ENCODE measurements at regions not wholly inside any gene's neighbourhood (a gene's known extent, or its start where the extent isn't known, plus 50 kb on each side); places are given as distances from the start of the nearest gene placed in this dataset.

DNA sequence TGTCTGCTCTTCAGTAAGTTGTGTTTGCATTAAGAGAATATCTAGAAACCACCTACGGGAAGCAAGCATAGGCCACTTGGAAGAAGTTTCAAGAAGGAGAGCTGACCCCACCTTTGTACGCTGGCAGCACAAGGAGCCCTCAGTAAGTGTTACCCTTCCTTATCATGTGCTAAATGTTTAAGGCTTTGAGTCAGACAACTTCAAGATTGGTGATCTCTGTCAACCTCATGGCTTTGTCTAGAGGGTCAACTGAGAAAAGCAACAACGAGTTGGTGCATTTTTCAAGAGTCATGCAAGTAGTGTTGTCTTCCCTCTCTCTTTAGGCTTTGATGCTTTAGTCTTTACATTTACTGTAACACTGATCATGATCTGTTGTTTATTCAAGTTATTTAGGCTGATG, 53.2 kb upstream of the SPTLC3 start:
- Histone ChIP-seq H3F3A (ENCODE audit: control insufficient read depth, insufficient read depth) (no peaks in the 10 kb centered on the region), H3K4me2 (ENCODE audit: low read length) (no peak overlapping the region), H3K9me3 (ENCODE audit: control insufficient read depth, insufficient read depth, low read length) (no peaks in the 10 kb centered on the region), H3K27me3 (ENCODE audit: control insufficient read depth, low read length) (no peaks in the 10 kb centered on the region), H3K36me3 (ENCODE audit: control insufficient read depth, low read length) (no peaks in the 10 kb centered on the region), H4K20me1 (ENCODE audit: control insufficient read depth, insufficient read depth, low read depth, low read length) (no peaks in the 10 kb centered on the region), H3K9me2 (replicated peaks; ENCODE audit: control insufficient read depth, low read length) (no peaks in the 10 kb centered on the region), H3K79me2 (ENCODE audit: control insufficient read depth, low read length) (no peaks in the 10 kb centered on the region), H3K27ac (ENCODE audit: low read depth, low read length) (no peak overlapping the region), H3K4me3 (ENCODE audit: low read length) (no peak overlapping the region), H3K4me1 (ENCODE audit: control insufficient read depth, low read length) (no peaks in the 10 kb centered on the region)
- TF ChIP-seq, protein P1, sequence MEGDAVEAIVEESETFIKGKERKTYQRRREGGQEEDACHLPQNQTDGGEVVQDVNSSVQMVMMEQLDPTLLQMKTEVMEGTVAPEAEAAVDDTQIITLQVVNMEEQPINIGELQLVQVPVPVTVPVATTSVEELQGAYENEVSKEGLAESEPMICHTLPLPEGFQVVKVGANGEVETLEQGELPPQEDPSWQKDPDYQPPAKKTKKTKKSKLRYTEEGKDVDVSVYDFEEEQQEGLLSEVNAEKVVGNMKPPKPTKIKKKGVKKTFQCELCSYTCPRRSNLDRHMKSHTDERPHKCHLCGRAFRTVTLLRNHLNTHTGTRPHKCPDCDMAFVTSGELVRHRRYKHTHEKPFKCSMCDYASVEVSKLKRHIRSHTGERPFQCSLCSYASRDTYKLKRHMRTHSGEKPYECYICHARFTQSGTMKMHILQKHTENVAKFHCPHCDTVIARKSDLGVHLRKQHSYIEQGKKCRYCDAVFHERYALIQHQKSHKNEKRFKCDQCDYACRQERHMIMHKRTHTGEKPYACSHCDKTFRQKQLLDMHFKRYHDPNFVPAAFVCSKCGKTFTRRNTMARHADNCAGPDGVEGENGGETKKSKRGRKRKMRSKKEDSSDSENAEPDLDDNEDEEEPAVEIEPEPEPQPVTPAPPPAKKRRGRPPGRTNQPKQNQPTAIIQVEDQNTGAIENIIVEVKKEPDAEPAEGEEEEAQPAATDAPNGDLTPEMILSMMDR (IDR thresholded peaks at IDR 0.05; ENCODE audit: low read depth, low read length, poor library complexity, severe bottlenecking) = no peak
- no peak for TF ChIP-seq EZH2phosphoT487 (IDR thresholded peaks at IDR 0.05; ENCODE audit: borderline replicate concordance, low read length)

DNA sequence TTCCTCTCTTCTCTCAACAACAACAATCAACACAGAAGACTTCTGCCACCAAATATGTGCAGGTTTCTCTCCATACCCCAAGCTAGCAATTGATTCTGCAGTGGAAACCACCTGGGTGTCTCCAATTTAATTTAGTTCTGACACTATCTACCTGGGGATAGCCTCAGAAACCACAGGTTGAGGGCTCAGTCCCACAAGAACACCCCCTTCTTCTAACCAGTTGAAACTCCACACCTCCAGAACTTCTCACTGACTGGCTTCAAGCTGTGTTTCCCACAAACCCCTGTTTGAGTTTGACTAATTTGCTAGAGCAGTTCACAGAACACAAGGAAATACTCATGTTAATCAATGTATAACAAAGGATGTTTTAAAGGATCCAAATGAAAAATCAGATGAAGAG, 52.5 kb upstream of the SPTLC3 start:
- Histone ChIP-seq H3F3A (ENCODE audit: control insufficient read depth, insufficient read depth) (no peaks in the 10 kb centered on the region), H4K20me1 (ENCODE audit: control insufficient read depth, insufficient read depth, low read depth, low read length) (no peaks in the 10 kb centered on the region), H3K27me3 (ENCODE audit: control insufficient read depth, low read length) (no peaks in the 10 kb centered on the region), H3K9me2 (replicated peaks; ENCODE audit: control insufficient read depth, low read length) (no peaks in the 10 kb centered on the region), H3K36me3 (ENCODE audit: control insufficient read depth, low read length) (no peaks in the 10 kb centered on the region), H3K4me2 (ENCODE audit: low read length) (no peak overlapping the region), H3K4me1 (ENCODE audit: control insufficient read depth, low read length) (no peaks in the 10 kb centered on the region), H3K9me3 (ENCODE audit: control insufficient read depth, insufficient read depth, low read length) (no peaks in the 10 kb centered on the region), H3K4me3 (ENCODE audit: low read length) (no peak overlapping the region), H3K79me2 (ENCODE audit: control insufficient read depth, low read length) (no peaks in the 10 kb centered on the region), H3K27ac (ENCODE audit: low read depth, low read length) (no peak overlapping the region)
- no peak for TF ChIP-seq EZH2phosphoT487 (IDR thresholded peaks at IDR 0.05; ENCODE audit: borderline replicate concordance, low read length)
- TF ChIP-seq, protein P1 (IDR thresholded peaks at IDR 0.05; ENCODE audit: low read depth, low read length, poor library complexity, severe bottlenecking) = no peak

DNA sequence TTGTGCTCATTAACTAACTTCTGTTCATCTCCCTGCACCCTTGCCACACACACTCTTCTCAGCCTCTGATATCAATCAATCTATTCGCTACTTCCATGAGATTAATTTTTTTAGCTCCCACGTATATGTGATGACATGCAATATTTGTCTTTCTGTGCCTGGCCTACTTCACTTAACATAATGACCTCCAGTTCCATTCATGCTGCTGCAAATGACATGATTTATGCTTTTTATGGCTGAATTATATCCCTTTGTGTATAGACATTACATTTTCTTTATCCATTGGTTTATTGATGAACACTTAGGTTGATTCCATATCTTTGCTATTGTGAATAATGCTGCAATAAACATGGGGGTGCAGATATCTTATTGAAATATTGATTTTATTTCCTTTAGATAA, 50.8 kb upstream of the SPTLC3 start:
- Histone ChIP-seq H3K4me3 (ENCODE audit: low read length) (no peak overlapping the region), H3K9me3 (ENCODE audit: control insufficient read depth, insufficient read depth, low read length) (no peaks in the 10 kb centered on the region), H3K27me3 (ENCODE audit: control insufficient read depth, low read length) (no peaks in the 10 kb centered on the region), H3K36me3 (ENCODE audit: control insufficient read depth, low read length) (no peaks in the 10 kb centered on the region), H3F3A (ENCODE audit: control insufficient read depth, insufficient read depth) (no peaks in the 10 kb centered on the region), H3K4me2 (ENCODE audit: low read length) (no peak overlapping the region), H3K4me1 (ENCODE audit: control insufficient read depth, low read length) (no peaks in the 10 kb centered on the region), H3K9me2 (replicated peaks; ENCODE audit: control insufficient read depth, low read length) (no peaks in the 10 kb centered on the region), H4K20me1 (ENCODE audit: control insufficient read depth, insufficient read depth, low read depth, low read length) (no peaks in the 10 kb centered on the region), H3K79me2 (ENCODE audit: control insufficient read depth, low read length) (no peaks in the 10 kb centered on the region), H3K27ac (ENCODE audit: low read depth, low read length) (no peak overlapping the region)
- TF ChIP-seq EZH2phosphoT487 (IDR thresholded peaks at IDR 0.05; ENCODE audit: borderline replicate concordance, low read length) = no peak
- TF ChIP-seq, protein P1 (IDR thresholded peaks at IDR 0.05; ENCODE audit: low read depth, low read length, poor library complexity, severe bottlenecking) = no peak

Data from DOHH2 (cell line).